ENCODE measurements at regions not wholly inside any gene's neighbourhood (a gene's known extent, or its start where the extent isn't known, plus 50 kb on each side); places are given as distances from the start of the nearest gene placed in this dataset.

GRCh38 chr1:2929335-2929734, 91.9 kb upstream of the ACTRT2 start:
- DNase-seq: no peak
- intact Hi-C loops (cut with DNase I): no loop called here

DNA sequence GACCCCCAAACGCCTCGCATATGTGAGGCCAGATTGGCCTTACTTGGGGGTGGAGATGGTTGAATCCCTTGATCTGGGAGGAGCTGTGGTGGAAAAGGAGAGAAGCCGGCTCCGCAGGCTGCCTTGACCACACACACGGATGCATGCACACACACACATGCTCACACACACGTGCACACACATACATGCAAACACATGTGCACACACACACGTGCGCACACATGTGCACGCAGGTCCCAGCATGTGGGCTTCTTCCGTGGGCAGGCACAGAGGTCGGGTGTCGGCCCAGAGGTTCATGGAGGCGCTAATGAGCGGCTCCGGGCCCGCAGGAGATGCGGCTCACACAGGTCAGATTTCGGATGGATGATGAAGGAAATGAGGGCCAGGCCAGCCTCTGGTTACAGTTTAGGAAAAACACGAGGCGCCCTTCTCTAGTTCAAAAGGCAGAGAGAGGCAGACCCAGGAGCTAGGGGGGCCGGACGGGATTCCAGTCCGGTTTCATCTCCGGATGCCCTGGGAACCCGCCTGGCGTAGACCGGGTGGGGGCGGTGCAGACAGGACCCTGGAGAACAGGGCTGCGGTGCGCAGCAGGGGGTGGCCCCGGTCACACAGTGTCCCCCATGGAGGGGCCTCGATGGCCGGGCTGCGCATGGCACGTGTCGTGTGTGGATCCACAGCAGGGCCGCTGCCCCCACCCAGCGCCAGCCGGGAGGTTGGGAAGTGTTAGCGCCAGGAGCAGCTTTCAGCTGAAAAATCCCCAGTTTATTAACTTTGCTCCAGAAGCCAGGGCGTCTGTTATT, 91.1 kb upstream of the ACTRT2 start:
- no peak for DNase-seq
- intact Hi-C loops (cut with DNase I): no loop called here

- intact Hi-C loops (cut with DNase I): no loop called here
- peak in 2 of 10 donors; percentile 75 to 79 for DNase-seq
Measured at GRCh38 chr1:2930913-2931723, 90.1 kb upstream of the ACTRT2 start.

DNA sequence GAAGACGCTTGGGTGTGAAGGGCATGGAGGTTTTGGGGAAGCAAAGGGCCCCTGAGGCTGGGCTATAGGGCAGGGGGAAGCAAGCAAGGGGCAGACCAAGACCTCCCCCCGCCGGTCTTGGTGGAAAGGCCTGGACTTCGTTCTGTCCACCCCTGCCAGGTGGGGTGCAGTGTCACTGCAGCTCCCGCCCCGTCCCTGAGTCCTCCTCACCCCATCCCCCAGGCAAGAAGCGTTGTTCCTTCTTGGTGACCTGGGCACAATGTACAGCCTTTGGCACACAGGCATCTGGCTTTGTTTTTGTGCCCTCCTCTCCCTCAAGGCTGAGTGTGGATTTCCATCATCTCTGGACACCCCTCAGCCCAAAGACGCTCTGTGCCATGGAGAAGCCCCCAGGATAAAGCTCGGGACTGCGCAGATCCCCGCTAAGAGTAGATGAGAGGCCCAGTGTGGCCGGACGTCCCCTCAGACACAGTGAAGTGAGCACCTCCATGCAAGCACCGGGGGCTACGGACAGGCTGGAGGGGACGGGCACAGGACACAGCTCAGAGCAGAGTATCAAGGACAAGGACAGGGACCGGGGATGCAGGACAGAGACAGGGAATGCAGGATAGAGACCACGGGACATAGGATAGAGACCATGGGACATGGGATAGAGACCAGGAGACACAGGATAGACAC, 89.4 kb upstream of the ACTRT2 start:
- peak in 4 of 10 donors; percentile 5 to 59 (median 52) for DNase-seq
- intact Hi-C loops (cut with DNase I): no loop called here

- peak in 4 of 10 donors; percentile 20 to 72 (median 60) for DNase-seq
- intact Hi-C loops (cut with DNase I): no loop called here
Measured at GRCh38 chr1:2932671-2933350, 88.5 kb upstream of the ACTRT2 start.

GRCh38 chr1:2933431-2934155, 87.7 kb upstream of the ACTRT2 start:
- peak in 4 of 10 donors; percentile 4 to 62 (median 22) for DNase-seq
- intact Hi-C loops (cut with DNase I): no loop called here

DNA sequence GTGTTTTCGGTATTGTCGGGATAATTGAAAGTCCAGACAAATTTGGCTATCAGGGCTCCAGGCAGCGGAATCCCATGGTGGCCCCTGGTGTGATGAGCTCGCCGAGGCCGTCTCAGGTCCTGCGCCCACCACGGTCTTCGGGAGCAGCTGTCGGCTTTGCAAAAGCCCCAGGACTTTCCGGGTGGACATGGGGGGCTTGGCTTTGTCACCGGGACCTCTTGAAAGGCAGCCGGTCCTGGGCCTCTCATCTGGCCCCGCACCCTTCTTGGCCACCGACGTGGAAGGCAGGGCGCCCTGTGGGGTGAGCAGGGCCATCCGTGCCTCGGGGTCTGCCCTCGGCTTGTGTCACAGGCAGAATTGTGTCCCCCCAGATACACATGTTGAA, 87.1 kb upstream of the ACTRT2 start:
- peak in 5 of 10 donors; percentile 5 to 77 (median 63) for DNase-seq
- intact Hi-C loops (cut with DNase I): no loop called here

DNA sequence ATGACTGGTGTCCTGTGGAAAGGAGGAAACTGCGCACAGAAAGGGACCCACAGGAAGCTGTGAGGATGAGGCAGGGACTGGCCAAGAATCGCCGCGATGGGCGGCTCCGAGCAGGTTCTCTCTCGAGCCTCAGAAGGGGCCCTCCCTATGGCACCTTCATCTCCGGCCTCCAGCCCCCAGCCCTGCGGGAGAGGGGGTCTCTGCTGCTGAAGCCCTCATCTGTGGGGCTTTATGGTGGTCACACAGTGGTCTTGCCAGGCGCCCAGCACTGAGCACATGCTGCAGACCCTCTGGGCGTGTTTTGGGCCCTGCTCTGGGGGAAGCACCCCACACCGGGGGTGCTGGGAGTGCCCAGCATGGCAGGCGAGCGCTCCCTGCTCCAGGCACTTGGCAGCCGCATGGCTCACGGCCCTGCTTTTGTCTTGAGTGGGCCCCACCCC, 86.6 kb upstream of the ACTRT2 start:
- peak in 5 of 10 donors; percentile 3 to 75 (median 35) for DNase-seq
- intact Hi-C loops (cut with DNase I): no loop called here

DNA sequence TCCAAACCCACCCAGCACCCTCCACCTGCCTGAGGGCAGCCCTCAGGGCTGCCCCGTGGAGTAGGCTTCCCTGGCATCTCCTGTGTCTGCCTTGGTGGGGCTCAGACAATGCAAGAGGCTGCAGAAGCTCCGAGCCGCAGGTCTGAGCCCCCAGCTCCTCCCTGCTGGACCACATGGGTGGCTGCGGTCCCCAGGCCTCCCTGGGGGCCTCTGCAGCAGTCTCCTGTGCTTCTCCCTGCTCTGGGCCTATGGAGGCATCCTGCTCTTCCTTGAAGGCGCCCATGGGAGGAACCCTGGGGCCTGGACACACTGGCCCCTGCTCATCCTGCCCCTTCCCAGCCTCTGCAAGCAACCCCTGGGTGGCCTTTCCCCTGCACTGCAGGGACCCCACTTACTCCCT, 86.1 kb upstream of the ACTRT2 start:
- DNase-seq: peak in 2 of 10 donors; percentile 27 to 62
- intact Hi-C loops (cut with DNase I): no loop called here

- intact Hi-C loops (cut with DNase I): no loop called here
- peak in 5 of 10 donors; percentile 2 to 65 (median 35) for DNase-seq
Measured at GRCh38 chr1:2935751-2936390, 85.4 kb upstream of the ACTRT2 start.

DNA sequence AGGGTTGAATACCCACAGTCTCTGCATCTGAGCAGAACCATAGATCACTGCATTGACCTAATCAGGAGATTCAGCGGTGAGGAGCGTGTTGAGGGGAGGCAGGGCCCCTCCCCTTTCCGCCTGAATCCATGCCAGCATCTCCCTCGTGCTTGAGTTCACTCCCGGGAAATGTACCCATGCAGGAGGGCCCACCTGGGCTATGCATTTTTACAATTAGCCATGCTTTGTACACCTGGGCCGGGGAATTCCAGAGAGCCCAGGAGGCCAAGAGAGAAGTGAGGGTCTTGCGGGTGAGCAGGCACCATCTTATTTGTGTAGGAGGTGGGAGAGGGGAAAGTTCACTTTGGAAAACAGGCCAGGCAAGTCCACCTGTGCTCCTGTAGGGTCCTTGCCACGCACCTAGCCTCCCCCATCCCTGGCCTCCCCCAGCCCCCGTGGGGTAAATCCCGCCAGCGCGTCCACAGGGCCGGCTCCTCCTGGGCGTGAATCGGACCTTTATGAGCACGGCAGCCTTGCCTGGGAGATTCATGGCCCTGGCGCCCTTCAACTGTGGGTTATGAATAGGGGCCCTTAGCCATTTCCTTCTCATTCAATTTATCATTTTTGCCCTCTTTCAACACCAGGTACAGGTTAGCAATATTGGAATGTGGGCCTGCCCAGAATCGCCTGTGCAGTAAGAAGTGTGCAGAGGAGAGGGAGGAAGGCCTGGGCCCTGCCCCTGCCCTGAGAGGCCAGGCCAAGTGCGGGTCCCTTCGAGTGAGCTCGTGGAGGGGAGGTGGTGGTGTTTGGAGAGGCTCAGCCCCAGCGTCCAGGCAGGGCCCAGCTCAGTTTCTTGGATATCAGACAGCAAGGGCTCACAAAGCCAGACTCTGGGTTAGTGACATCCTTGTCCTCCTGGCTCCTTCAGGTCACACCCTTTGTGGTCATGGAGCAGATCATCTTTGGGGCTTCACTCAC, 84.4 kb upstream of the ACTRT2 start:
- intact Hi-C loops (cut with DNase I): no loop called here
- DNase-seq: peak in 4 of 10 donors; percentile 0 to 72 (median 46)

- peak in 2 of 10 donors; percentile 7 to 27 for DNase-seq
- intact Hi-C loops (cut with DNase I): no loop called here
Measured at GRCh38 chr1:2937805-2938204, 83.5 kb upstream of the ACTRT2 start.

DNA sequence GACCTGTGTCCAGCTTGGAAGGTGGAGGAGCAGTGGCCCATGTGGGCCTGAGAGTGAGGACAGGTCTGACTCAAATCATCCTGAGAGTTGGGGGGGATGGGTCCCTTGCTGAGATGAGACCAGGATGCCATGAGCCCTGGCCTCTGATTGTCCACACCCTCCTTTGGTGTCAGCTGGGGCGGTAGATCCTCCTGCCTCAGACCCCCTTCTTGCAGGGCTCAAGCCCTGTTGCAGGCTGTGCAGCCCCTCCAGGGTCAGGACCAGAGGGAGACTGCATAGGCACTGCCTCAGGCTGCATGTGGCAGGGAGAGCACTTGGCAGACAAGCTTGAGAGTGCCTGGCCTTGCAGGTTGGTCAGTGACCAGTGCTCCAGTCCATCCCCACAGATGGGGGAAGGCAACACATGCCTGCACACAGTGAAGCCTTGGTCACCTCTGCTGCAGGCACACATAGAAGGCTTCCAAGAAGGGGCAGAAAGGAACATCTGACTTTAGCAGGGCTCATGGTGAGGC, 82.2 kb upstream of the ACTRT2 start:
- peak in 3 of 10 donors; percentile 18 to 75 (median 69) for DNase-seq
- intact Hi-C loops (cut with DNase I): no loop called here

DNA sequence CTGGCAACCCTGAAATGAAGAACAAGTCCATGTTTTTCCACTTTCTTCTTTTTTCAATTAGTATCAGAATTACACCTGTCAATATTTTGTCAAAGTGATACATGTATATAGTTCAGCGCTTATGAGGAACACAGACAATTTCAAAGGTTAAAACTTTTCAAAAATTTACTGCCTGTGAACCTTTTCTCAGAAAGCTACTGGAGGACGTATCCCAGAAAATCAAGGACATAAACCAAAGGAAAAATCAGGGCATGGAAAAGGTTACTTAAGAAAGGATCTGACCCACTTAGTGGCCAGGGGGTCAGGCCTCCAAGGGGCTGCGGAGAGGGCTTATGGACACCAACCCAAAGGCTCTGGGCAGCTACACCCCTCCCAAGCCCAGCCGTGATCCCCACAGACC, 81.1 kb upstream of the ACTRT2 start:
- peak in 2 of 10 donors; percentile 27 to 33 for DNase-seq
- intact Hi-C loops (cut with DNase I): no loop called here

DNA sequence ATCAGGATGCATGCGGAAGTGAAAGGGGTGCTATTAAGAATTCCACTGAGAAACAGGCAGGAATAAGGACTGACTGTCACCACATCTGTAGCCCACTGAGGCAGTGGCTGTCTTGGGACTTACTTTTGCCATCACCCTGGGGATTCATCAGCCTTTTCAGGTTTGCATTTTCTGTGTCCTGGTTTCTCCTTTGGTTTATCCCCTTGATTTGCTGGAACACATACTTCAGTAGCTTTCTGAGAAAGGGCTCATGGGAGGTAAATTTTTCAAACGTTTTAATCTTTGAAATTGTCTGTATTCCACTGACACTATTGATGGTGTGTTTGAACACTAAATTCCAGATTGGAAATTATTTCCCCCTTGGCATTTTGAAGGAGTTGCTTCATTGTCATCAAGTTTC, 80.2 kb upstream of the ACTRT2 start:
- peak in 1 of 10 donors; percentile 10 for DNase-seq
- intact Hi-C loops (cut with DNase I): no loop called here

DNA sequence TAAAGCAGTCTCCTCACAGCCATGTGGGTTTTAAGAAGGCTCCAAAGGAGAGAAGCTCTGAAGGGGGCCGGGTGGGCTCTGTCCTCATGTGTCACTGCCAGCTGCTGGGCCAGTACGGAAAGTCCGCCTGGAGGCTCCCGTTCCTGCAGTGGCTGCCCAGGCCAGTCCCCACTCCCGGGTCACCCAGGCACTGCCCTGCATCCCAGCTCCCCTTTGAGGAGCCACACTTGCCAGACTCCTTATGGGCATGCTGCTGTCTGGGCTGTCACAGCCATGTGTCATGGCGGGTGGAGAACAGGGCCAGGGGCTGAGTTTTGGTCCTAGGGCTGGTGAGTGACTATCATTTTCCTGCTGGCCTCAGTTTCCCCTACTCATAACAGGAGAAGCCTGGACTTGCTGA, 79.4 kb upstream of the ACTRT2 start:
- peak in 4 of 10 donors; percentile 16 to 72 (median 60) for DNase-seq
- intact Hi-C loops (cut with DNase I): no loop called here

GRCh38 chr1:2942410-2942809, 78.9 kb upstream of the ACTRT2 start:
- intact Hi-C loops (cut with DNase I): no loop called here
- peak in 5 of 10 donors; percentile 7 to 58 (median 40) for DNase-seq
